ENCODE measurements at regions not wholly inside any gene's neighbourhood (a gene's known extent, or its start where the extent isn't known, plus 50 kb on each side); places are given as distances from the start of the nearest gene placed in this dataset.

GRCh38 chr4:20487852-20488251 lies 212.4 kb upstream of the PACRGL start:
- in situ Hi-C loops (cut with HindIII; ENCODE audit: low pct_ligation_motif_present, low sequenced_read_pairs): no loop called here
- H3K4me3 ChIP-seq (ENCODE audit: low read depth, low read length): no peak overlapping the region
- no peaks in the 10 kb centered on the region for H3K36me3 ChIP-seq (replicated peaks)
- H3K27ac ChIP-seq: no peak overlapping the region
- no peak for TF ChIP-seq CTCF (IDR thresholded peaks at IDR 0.05; ENCODE audit: low read depth, low read length, missing control alignments)
- no peaks in the 10 kb centered on the region for H3K27me3 ChIP-seq (replicated peaks)
- no peak for DNase-seq

DNA sequence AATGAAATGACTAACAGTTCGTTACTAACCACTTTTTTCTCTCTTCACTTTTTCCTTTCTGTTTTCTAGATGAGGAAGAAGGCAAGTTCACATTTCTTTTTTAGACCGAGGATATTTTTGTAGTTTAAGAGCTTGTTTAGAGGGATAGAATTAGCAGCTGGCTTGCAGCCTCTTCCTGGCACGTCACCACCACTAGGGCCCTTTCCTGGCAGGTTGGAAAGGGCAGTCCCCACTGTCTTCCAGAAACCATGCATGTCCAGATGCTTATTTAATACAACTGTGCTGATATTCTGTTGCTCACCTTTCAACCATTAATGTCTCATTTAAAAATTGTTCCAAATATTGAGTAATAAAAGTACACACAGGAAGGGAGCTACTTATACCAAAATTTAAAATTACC lies 209.5 kb upstream of the PACRGL start:
- H3K4me3 ChIP-seq (ENCODE audit: low read depth, low read length): no peak overlapping the region
- no peak for DNase-seq
- in situ Hi-C loops (cut with HindIII; ENCODE audit: low pct_ligation_motif_present, low sequenced_read_pairs): no loop called here
- peak; percentile 33 for TF ChIP-seq CTCF (IDR thresholded peaks at IDR 0.05; ENCODE audit: low read depth, low read length, missing control alignments)
- no peaks in the 10 kb centered on the region for H3K27me3 ChIP-seq (replicated peaks)
- H3K27ac ChIP-seq: no peak overlapping the region
- no peaks in the 10 kb centered on the region for H3K36me3 ChIP-seq (replicated peaks)

DNA sequence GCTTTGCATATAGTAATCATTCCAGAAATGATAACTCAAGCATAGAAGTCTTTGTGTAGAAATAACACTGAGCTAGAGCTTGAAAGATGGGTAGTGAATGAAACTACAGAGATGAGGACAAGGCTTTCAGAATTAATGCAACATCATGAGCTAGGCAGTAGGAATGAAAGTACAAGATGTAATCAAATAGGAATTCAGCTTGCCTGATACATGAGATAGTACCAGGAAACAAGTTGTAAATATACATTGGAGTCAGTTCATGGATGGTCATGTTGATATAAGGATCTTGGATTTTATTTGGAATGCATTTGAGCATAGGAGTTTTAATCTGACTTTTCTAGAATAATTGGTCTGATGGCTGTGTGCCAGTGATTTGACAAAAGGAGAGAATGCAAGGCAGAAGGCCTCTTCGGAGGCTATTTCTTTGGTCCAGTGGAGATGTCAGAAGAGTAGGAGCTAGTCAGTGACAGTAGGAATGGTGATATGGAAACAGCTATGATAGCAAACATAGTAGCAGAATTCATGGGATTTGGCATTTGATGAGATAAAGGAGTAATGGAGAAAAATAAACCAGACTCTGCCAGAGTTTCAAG lies 206.4 kb upstream of the PACRGL start:
- Histone ChIP-seq H3K27ac (no peak overlapping the region), H3K27me3 (replicated peaks) (no peaks in the 10 kb centered on the region), H3K36me3 (replicated peaks) (no peaks in the 10 kb centered on the region), H3K4me3 (ENCODE audit: low read depth, low read length) (no peak overlapping the region)
- in situ Hi-C loops (cut with HindIII; ENCODE audit: low pct_ligation_motif_present, low sequenced_read_pairs): no loop called here
- no peak for TF ChIP-seq CTCF (IDR thresholded peaks at IDR 0.05; ENCODE audit: low read depth, low read length, missing control alignments)
- peak; percentile 14 for DNase-seq

- in situ Hi-C loops (cut with HindIII; ENCODE audit: low pct_ligation_motif_present, low sequenced_read_pairs): no loop called here
- no peaks in the 10 kb centered on the region for H3K36me3 ChIP-seq (replicated peaks)
- TF ChIP-seq CTCF (IDR thresholded peaks at IDR 0.05; ENCODE audit: low read depth, low read length, missing control alignments): no peak
- H3K27ac ChIP-seq: no peak overlapping the region
- no peak for DNase-seq
- no peaks in the 10 kb centered on the region for H3K27me3 ChIP-seq (replicated peaks)
- no peak overlapping the region for H3K4me3 ChIP-seq (ENCODE audit: low read depth, low read length)
These were observed 204.2 kb upstream of the PACRGL start for GRCh38 chr4:20496068-20496467.

- DNase-seq: no peak
- TF ChIP-seq CTCF (IDR thresholded peaks at IDR 0.05; ENCODE audit: low read depth, low read length, missing control alignments): no peak
- in situ Hi-C loops (cut with HindIII; ENCODE audit: low pct_ligation_motif_present, low sequenced_read_pairs): no loop called here
- Histone ChIP-seq H3K27ac (no peak overlapping the region), H3K36me3 (replicated peaks) (no peaks in the 10 kb centered on the region), H3K27me3 (replicated peaks) (no peaks in the 10 kb centered on the region), H3K4me3 (ENCODE audit: low read depth, low read length) (no peak overlapping the region)
These were observed 196.1 kb upstream of the PACRGL start for GRCh38 chr4:20504146-20504545.

- no peak for DNase-seq
- Histone ChIP-seq H3K4me3 (ENCODE audit: low read depth, low read length) (no peak overlapping the region), H3K27me3 (replicated peaks) (no peaks in the 10 kb centered on the region), H3K36me3 (replicated peaks) (no peaks in the 10 kb centered on the region), H3K27ac (no peak overlapping the region)
- TF ChIP-seq CTCF (IDR thresholded peaks at IDR 0.05; ENCODE audit: low read depth, low read length, missing control alignments): no peak
- in situ Hi-C loops (cut with HindIII; ENCODE audit: low pct_ligation_motif_present, low sequenced_read_pairs): no loop called here
These were observed 194.3 kb upstream of the PACRGL start for GRCh38 chr4:20505927-20506326.

Data from brain microvascular endothelial cell (primary cell).